ENCODE measurements at regions not wholly inside any gene's neighbourhood (a gene's known extent, or its start where the extent isn't known, plus 50 kb on each side); places are given as distances from the start of the nearest gene placed in this dataset.

GRCh38 chr4:11039634-11040131 is 355.1 kb upstream of the CLNK start:
- no peak for DNase-seq

- DNase-seq, result no peak
Observed at GRCh38 chr4:11038926-11039325, 354.4 kb upstream of the CLNK start.

- DNase-seq, result no peak
Observed at GRCh38 chr4:11037637-11038036, 353.1 kb upstream of the CLNK start.

GRCh38 chr4:11028334-11028733 is 343.8 kb upstream of the CLNK start:
- no peak for DNase-seq

GRCh38 chr4:11021333-11021732 is 336.8 kb upstream of the CLNK start:
- DNase-seq, result no peak

GRCh38 chr4:11019451-11020240 is 335.1 kb upstream of the CLNK start:
- no peak for DNase-seq

- DNase-seq, result no peak
Observed at GRCh38 chr4:11014199-11014598, 329.6 kb upstream of the CLNK start.

GRCh38 chr4:11013094-11013664 is 328.6 kb upstream of the CLNK start:
- no peak for DNase-seq

GRCh38 chr4:11011249-11011648 is 326.7 kb upstream of the CLNK start:
- no peak for DNase-seq

GRCh38 chr4:11010624-11011023 is 326.1 kb upstream of the CLNK start:
- DNase-seq, result no peak

- DNase-seq, result no peak
Observed at GRCh38 chr4:11009281-11009680, 324.7 kb upstream of the CLNK start.

GRCh38 chr4:11005300-11005699 is 320.7 kb upstream of the CLNK start:
- DNase-seq, result no peak

GRCh38 chr4:11004818-11005217 is 320.2 kb upstream of the CLNK start:
- no peak for DNase-seq

GRCh38 chr4:11002961-11003360 is 318.4 kb upstream of the CLNK start:
- no peak for DNase-seq

GRCh38 chr4:10998846-10999245 is 314.3 kb upstream of the CLNK start:
- DNase-seq, result no peak

GRCh38 chr4:10984815-10985214 is 300.2 kb upstream of the CLNK start:
- no peak for DNase-seq

GRCh38 chr4:10983885-10984640 is 299.5 kb upstream of the CLNK start:
- DNase-seq, result no peak

- no peak for DNase-seq
Observed at GRCh38 chr4:10983268-10983667, 298.7 kb upstream of the CLNK start.

- no peak for DNase-seq
Observed at GRCh38 chr4:10982305-10982704, 297.7 kb upstream of the CLNK start.

GRCh38 chr4:10981576-10981975 is 297.0 kb upstream of the CLNK start:
- no peak for DNase-seq

- no peak for DNase-seq
Observed at GRCh38 chr4:10981096-10981495, 296.5 kb upstream of the CLNK start.

GRCh38 chr4:10979032-10979431 is 294.5 kb upstream of the CLNK start:
- DNase-seq, result no peak

- DNase-seq, result no peak
Observed at GRCh38 chr4:10977534-10977933, 293.0 kb upstream of the CLNK start.

- DNase-seq, result no peak
Observed at GRCh38 chr4:10974371-10974770, 289.8 kb upstream of the CLNK start.
